OCI-LY7 (cell line): ENCODE measurements at regions not wholly inside any gene's neighbourhood (a gene's known extent, or its start where the extent isn't known, plus 50 kb on each side); places are given as distances from the start of the nearest gene placed in this dataset.

Experiments used
- BruUV-seq: library from RNA; stranded (reverse); fragments of 400-500 nt; replicated peaks from 2 replicates; lab custom pipeline; 2021; lab: Mats Ljungman, UMichigan
- CTCF ChIA-PET: fragments of 300-600 bp; sonication (Branson Sonifier 250); formaldehyde crosslinking; loops from one replicate; lab custom pipeline; 2022; ENCODE audit warnings: antibody characterized with exemption; ENCODE audit not compliant: unreplicated experiment; lab: Charles Lee
- POLR2A ChIA-PET: fragments of 300-600 bp; sonication (Branson Sonifier 250); formaldehyde crosslinking; loops from one replicate; lab custom pipeline; 2022; ENCODE audit warnings: antibody characterized with exemption; lab: Charles Lee
- DNase-seq: peaks from one replicate; pipeline ENCODE4 v3.0.0-alpha.2; 2015; ENCODE audit warnings: low spot score
- H2AFZ ChIP-seq: fragments of 200-600 bp; sonication (generic), shearing (Covaris generic); 2 replicates; pipeline ENCODE4 v1.6.1; 2014; ENCODE audit warnings: mild to moderate bottlenecking, antibody characterized with exemption, low read length, moderate library complexity
- H3K27ac ChIP-seq: fragments of 200-600 bp; sonication (generic); 2 replicates; pipeline ENCODE4 v1.5.1; 2014; ENCODE audit warnings: mixed run types, low read depth, mild to moderate bottlenecking, moderate library complexity, low read length, inconsistent platforms; ENCODE audit not compliant: poor library complexity, severe bottlenecking
- H3K36me3 ChIP-seq: fragments of 200-600 bp; sonication (generic); 2 replicates; pipeline ENCODE4 v1.6.1; 2014; ENCODE audit warnings: mild to moderate bottlenecking, antibody characterized with exemption, low read length, moderate library complexity, mixed read lengths; ENCODE audit not compliant: insufficient read depth
- H3K4me1 ChIP-seq: fragments of 200-600 bp; sonication (generic); 2 replicates; pipeline ENCODE4 v1.5.1; 2014; ENCODE audit warnings: mild to moderate bottlenecking, low read length; ENCODE audit not compliant: insufficient read depth, poor library complexity, severe bottlenecking
- H3K4me2 ChIP-seq: fragments of 200-600 bp; sonication (generic); 2 replicates; pipeline ENCODE4 v1.6.1; 2014; ENCODE audit warnings: mild to moderate bottlenecking, low read length
- H3K4me3 ChIP-seq: fragments of 200-600 bp; sonication (generic); 2 replicates; pipeline ENCODE4 v1.5.1; 2014; ENCODE audit warnings: mild to moderate bottlenecking, low read depth, low read length; ENCODE audit not compliant: poor library complexity, severe bottlenecking
- H3K79me2 ChIP-seq: fragments of 200-600 bp; sonication (generic); 2 replicates; pipeline ENCODE4 v1.6.1; 2016; ENCODE audit warnings: low read depth, mild to moderate bottlenecking, low read length, moderate library complexity, mixed read lengths; ENCODE audit not compliant: insufficient read depth
- H3K9me2 ChIP-seq: fragments of 200-600 bp; sonication (generic); 2 replicates; pipeline ENCODE4 v1.6.1; 2016; ENCODE audit warnings: mild to moderate bottlenecking, low read length, mixed read lengths; ENCODE audit not compliant: insufficient read depth
- H3K9me3 ChIP-seq: fragments of 200-600 bp; sonication (generic); 2 replicates; pipeline ENCODE4 v1.6.1; 2014; ENCODE audit warnings: mild to moderate bottlenecking, mixed run types, low read length, mixed read lengths
- H4K20me1 ChIP-seq: fragments of 200-600 bp; sonication (generic); 2 replicates; pipeline ENCODE4 v1.6.1; 2014; ENCODE audit warnings: mild to moderate bottlenecking, antibody characterized with exemption, low read length, moderate library complexity, mixed read lengths; ENCODE audit not compliant: insufficient read depth
- CTCF ChIP-seq: fragments of 200-600 bp; sonication (generic); conservative IDR thresholded peaks from 2 replicates; pipeline ENCODE4 v1.5.1; 2014; ENCODE audit warnings: mild to moderate bottlenecking, antibody characterized with exemption, low read length, moderate library complexity, mixed read lengths
- EZH2phosphoT487 ChIP-seq: fragments of 200-600 bp; sonication (generic); IDR thresholded peaks from 2 replicates; pipeline ENCODE4 v1.6.1; 2018; ENCODE audit warnings: low read depth, borderline replicate concordance, mild to moderate bottlenecking, mixed run types, antibody characterized with exemption, low read length, moderate library complexity, mixed read lengths
- intact Hi-C: fragments of 100-400 bp; cut with micrococcal nuclease; formaldehyde crosslinking; loops from one replicate; pipeline ENCODE4 v1.10.0; 2022; ENCODE audit not compliant: unreplicated experiment

- ChIA-PET CTCF (no interaction called here), POLR2A (no interaction called here)
- Histone ChIP-seq H4K20me1 (no peaks in the 10 kb centered on the region), H3K27ac (no peak overlapping the region), H3K9me2 (no peaks in the 10 kb centered on the region), H3K36me3 (no peaks in the 10 kb centered on the region), H3K9me3 (no peaks in the 10 kb centered on the region), H3K4me2 (no peak overlapping the region), H2AFZ (no peak overlapping the region), H3K79me2 (no peaks in the 10 kb centered on the region), H3K4me3 (no peak overlapping the region), H3K4me1 (no peaks in the 10 kb centered on the region)
- intact Hi-C loops: no loop called here
- BruUV-seq: no TSS peak
- no peak for DNase-seq
- TF ChIP-seq CTCF (no peak), EZH2phosphoT487 (no peak)
These were observed 143.0 kb downstream of the HNMT start for GRCh38 chr2:138107288-138107687.

- H2AFZ ChIP-seq: no peak overlapping the region
- CTCF ChIA-PET: no interaction called here
- no peak for DNase-seq
- H3K27ac ChIP-seq: no peak overlapping the region
- TF ChIP-seq EZH2phosphoT487 (no peak), CTCF (no peak)
- intact Hi-C loops: no loop called here
- no peaks in the 10 kb centered on the region for H4K20me1 ChIP-seq
- H3K79me2 ChIP-seq: no peaks in the 10 kb centered on the region
- no peaks in the 10 kb centered on the region for H3K4me1 ChIP-seq
- no peaks in the 10 kb centered on the region for H3K36me3 ChIP-seq
- no TSS peak for BruUV-seq
- POLR2A ChIA-PET: interaction anchor here (0.6 kb wide), 1 partner anchor 39 kb away, joined by 3 read pairs; no protein-coding TSS in a partner anchor
- no peak overlapping the region for H3K4me3 ChIP-seq
- no peak overlapping the region for H3K4me2 ChIP-seq
- no peaks in the 10 kb centered on the region for H3K9me3 ChIP-seq
- no peaks in the 10 kb centered on the region for H3K9me2 ChIP-seq
These were observed 146.3 kb downstream of the HNMT start for GRCh38 chr2:138110453-138111083.

GRCh38 chr2:138112536-138112935 lies 148.3 kb downstream of the HNMT start:
- CTCF ChIA-PET: no interaction called here
- intact Hi-C loops: no loop called here
- H3K79me2 ChIP-seq: no peaks in the 10 kb centered on the region
- POLR2A ChIA-PET: interaction anchor here (0.6 kb wide), 1 partner anchor 20 kb away, joined by 3 read pairs; no protein-coding TSS in a partner anchor
- no peaks in the 10 kb centered on the region for H3K9me2 ChIP-seq
- H2AFZ ChIP-seq: no peak overlapping the region
- H3K27ac ChIP-seq: no peak overlapping the region
- H3K4me1 ChIP-seq: no peaks in the 10 kb centered on the region
- H3K36me3 ChIP-seq: no peaks in the 10 kb centered on the region
- DNase-seq: no peak
- no peak for TF ChIP-seq EZH2phosphoT487
- no peak for TF ChIP-seq CTCF
- BruUV-seq: no TSS peak
- H3K4me2 ChIP-seq: no peak overlapping the region
- no peaks in the 10 kb centered on the region for H4K20me1 ChIP-seq
- H3K4me3 ChIP-seq: no peak overlapping the region
- H3K9me3 ChIP-seq: no peaks in the 10 kb centered on the region
